ENCODE measurements at regions not wholly inside any gene's neighbourhood (a gene's known extent, or its start where the extent isn't known, plus 50 kb on each side); places are given as distances from the start of the nearest gene placed in this dataset.

GRCh38 chr1:170385750-170386149 is 146.2 kb upstream of the GORAB start:
- no peak for TF ChIP-seq CTCF (IDR thresholded peaks at IDR 0.05)
- TF ChIP-seq POLR2A (IDR thresholded peaks at IDR 0.05), result no peak

All from right lobe of liver (tissue), 4 donors.